ENCODE measurements at regions not wholly inside any gene's neighbourhood (a gene's known extent, or its start where the extent isn't known, plus 50 kb on each side); places are given as distances from the start of the nearest gene placed in this dataset.

- H3K9me3 ChIP-seq (ENCODE audit: control insufficient read depth, low read depth, low read length), result no peaks in the 10 kb centered on the region
- no peak overlapping the region for H4K91ac ChIP-seq (ENCODE audit: insufficient read length, low read depth, low read length)
- H2AK5ac ChIP-seq (ENCODE audit: insufficient read length, low read length), result no peak overlapping the region
- no peak overlapping the region for H3K9ac ChIP-seq (ENCODE audit: extremely low read depth, insufficient read length, low read length)
- H3K18ac ChIP-seq (ENCODE audit: insufficient read length, low read depth, low read length), result no peak overlapping the region
- H3K4ac ChIP-seq (ENCODE audit: low read depth, low read length), result no peak overlapping the region
- no peak overlapping the region for H2BK5ac ChIP-seq (ENCODE audit: insufficient read length, low read length)
- no peak overlapping the region for H3K4me2 ChIP-seq (ENCODE audit: insufficient read depth, insufficient read length, low read length)
- H4K5ac ChIP-seq (ENCODE audit: insufficient read length, low read depth, low read length), result no peak overlapping the region
- no peak overlapping the region for H3K27ac Mint-ChIP-seq
- H2BK20ac ChIP-seq (ENCODE audit: low read depth, low read length, poor library complexity, severe bottlenecking), result no peak overlapping the region
- no peaks in the 10 kb centered on the region for H3K79me1 ChIP-seq (ENCODE audit: insufficient read depth, low read depth, low read length, poor library complexity, severe bottlenecking)
- H3K4me3 Mint-ChIP-seq, result no peak overlapping the region
- H3K36me3 Mint-ChIP-seq (ENCODE audit: insufficient read depth in 1 of 3, low read depth in 3 of 3), result peaks cover 13 to 26% (median 15%) of the 10 kb centered on the region in 3 experiments
- H3K23ac ChIP-seq (ENCODE audit: insufficient read length, low read depth, low read length), result no peak overlapping the region
- no peaks in the 10 kb centered on the region; the same call in none of the 2 replicates for H3K27me3 Mint-ChIP-seq (ENCODE audit: low read depth)
- no peak overlapping the region for H3K56ac ChIP-seq (ENCODE audit: insufficient read length, low read depth, low read length)
- DNase-seq, result no peak
- H3K27me3 ChIP-seq (ENCODE audit: insufficient read depth, low read length), result no peaks in the 10 kb centered on the region
- H2BK15ac ChIP-seq (ENCODE audit: low read depth, low read length), result no peak overlapping the region
- H2BK120ac ChIP-seq (ENCODE audit: low read depth, low read length, poor library complexity, severe bottlenecking), result no peak overlapping the region
- H4K20me1 ChIP-seq (ENCODE audit: control insufficient read depth, insufficient read depth, insufficient read length), result no peaks in the 10 kb centered on the region
- peaks cover 15 to 17% of the 10 kb centered on the region in 2 experiments for H3K9me3 Mint-ChIP-seq
- H4K8ac ChIP-seq (replicated peaks; ENCODE audit: insufficient read length, low read depth, low read length), result no peak overlapping the region
- H2BK12ac ChIP-seq (ENCODE audit: insufficient read length, low read depth, low read length), result no peak overlapping the region
- no peak overlapping the region for H3T11ph ChIP-seq (ENCODE audit: low read length)
- no peak overlapping the region for H3K14ac ChIP-seq (ENCODE audit: insufficient read depth, low read length)
- H3K4me1 ChIP-seq (ENCODE audit: insufficient read depth, low read length), result peaks cover 7% of the 10 kb centered on the region; the same call in 1 of the 2 replicates
- no peaks in the 10 kb centered on the region for H3K23me2 ChIP-seq (ENCODE audit: insufficient read length, low read depth, low read length, poor library complexity, severe bottlenecking)
- WGBS (ENCODE audit: extremely low coverage, insufficient read length, low lambda C conversion rate), result no CpG with 5 or more reads among the region's 2 CpGs
- H2AFZ ChIP-seq (ENCODE audit: low read length), result no peak overlapping the region
- TF ChIP-seq CTCF (conservative IDR thresholded peaks at IDR 0.05), result no peak
- H3K27ac ChIP-seq (ENCODE audit: insufficient read length, low read depth, low read length), result no peak overlapping the region
- H3K79me2 ChIP-seq (ENCODE audit: insufficient read depth, low read length), result peaks cover under 1% of the 10 kb centered on the region; the same call in 1 of the 2 replicates
- H3K4me1 Mint-ChIP-seq, result peaks cover 20 to 24% of the 10 kb centered on the region in 2 experiments
Observed at GRCh38 chr6:14889188-14889587, 356.7 kb upstream of the JARID2 start.
